ENCODE measurements at regions not wholly inside any gene's neighbourhood (a gene's known extent, or its start where the extent isn't known, plus 50 kb on each side); places are given as distances from the start of the nearest gene placed in this dataset.

DNA sequence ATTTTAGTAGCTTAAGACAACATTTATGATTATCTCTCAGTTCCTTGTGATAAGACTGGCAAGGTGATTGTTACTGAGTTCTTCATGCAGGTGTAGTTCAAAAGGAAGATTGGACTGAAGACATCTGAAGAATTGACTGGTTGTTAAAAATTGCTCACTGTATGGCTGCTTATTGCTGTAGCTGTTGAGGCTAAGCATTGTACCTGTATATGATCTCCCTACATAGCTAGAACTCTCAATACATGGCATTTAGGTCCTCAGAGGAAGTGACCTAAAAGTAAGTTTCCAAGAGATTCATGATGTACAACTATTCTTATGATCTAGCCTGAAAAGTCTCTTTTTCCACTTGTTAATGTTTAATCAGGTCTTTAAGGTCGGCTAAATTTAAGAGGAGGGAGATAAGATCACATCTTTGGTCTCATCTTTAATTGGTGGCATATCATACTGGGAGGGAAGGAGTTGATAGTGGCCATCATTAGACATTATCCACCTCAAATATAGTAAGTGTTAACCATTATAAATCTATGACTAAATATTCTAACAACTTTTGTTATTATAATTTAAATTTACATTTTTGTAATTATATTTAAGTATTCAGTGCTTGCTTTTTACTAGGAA, 401.2 kb upstream of the EPHA7 start:
- TF ChIP-seq, protein P1, sequence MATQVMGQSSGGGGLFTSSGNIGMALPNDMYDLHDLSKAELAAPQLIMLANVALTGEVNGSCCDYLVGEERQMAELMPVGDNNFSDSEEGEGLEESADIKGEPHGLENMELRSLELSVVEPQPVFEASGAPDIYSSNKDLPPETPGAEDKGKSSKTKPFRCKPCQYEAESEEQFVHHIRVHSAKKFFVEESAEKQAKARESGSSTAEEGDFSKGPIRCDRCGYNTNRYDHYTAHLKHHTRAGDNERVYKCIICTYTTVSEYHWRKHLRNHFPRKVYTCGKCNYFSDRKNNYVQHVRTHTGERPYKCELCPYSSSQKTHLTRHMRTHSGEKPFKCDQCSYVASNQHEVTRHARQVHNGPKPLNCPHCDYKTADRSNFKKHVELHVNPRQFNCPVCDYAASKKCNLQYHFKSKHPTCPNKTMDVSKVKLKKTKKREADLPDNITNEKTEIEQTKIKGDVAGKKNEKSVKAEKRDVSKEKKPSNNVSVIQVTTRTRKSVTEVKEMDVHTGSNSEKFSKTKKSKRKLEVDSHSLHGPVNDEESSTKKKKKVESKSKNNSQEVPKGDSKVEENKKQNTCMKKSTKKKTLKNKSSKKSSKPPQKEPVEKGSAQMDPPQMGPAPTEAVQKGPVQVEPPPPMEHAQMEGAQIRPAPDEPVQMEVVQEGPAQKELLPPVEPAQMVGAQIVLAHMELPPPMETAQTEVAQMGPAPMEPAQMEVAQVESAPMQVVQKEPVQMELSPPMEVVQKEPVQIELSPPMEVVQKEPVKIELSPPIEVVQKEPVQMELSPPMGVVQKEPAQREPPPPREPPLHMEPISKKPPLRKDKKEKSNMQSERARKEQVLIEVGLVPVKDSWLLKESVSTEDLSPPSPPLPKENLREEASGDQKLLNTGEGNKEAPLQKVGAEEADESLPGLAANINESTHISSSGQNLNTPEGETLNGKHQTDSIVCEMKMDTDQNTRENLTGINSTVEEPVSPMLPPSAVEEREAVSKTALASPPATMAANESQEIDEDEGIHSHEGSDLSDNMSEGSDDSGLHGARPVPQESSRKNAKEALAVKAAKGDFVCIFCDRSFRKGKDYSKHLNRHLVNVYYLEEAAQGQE (IDR thresholded peaks at IDR 0.05; ENCODE audit: insufficient read depth in 1 of 2, low read depth in 2 of 2, low read length in 2 of 2) = no peak

DNA sequence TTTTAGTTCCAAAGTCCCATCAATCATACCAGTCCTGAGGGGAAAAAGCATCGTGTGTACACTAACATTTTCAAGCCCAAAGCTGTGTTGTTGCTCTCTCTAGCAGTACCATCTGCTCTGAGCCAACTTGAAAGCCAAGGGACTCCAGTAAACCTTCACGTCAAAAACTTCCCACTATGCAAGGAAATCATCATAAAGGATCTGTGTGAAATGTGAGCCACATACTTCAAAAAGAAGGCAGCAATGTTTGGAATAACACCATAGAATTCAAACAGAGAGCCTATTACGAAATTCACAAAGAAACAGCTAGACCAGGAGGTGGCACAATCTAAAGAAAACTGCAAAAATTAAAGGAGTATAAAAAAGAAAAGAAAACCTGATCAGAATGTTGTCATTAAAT, 399.8 kb upstream of the EPHA7 start:
- TF ChIP-seq, protein P1 (IDR thresholded peaks at IDR 0.05; ENCODE audit: insufficient read depth in 1 of 2, low read depth in 2 of 2, low read length in 2 of 2) = no peak
- TF ChIP-seq SIN3A (IDR thresholded peaks at IDR 0.05; ENCODE audit: borderline replicate concordance, insufficient read depth, low read length) (no peak), POLR2AphosphoS5 (IDR thresholded peaks at IDR 0.05; ENCODE audit: low read depth, low read length) (no peak), FOXP2 (optimal IDR thresholded peaks at IDR 0.05; ENCODE audit: borderline replicate concordance, extremely low read depth, extremely low read length, insufficient read depth) (no peak), TAF1 (IDR thresholded peaks at IDR 0.05; ENCODE audit: borderline replicate concordance, insufficient read depth, low read length) (no peak)

GRCh38 chr6:93817937-93818336, 398.6 kb upstream of the EPHA7 start:
- no peak for TF ChIP-seq TAF1 (IDR thresholded peaks at IDR 0.05; ENCODE audit: borderline replicate concordance, insufficient read depth, low read length)
- TF ChIP-seq SIN3A (IDR thresholded peaks at IDR 0.05; ENCODE audit: borderline replicate concordance, insufficient read depth, low read length) = no peak
- no peak for TF ChIP-seq POLR2AphosphoS5 (IDR thresholded peaks at IDR 0.05; ENCODE audit: low read depth, low read length)
- no peak for TF ChIP-seq FOXP2 (optimal IDR thresholded peaks at IDR 0.05; ENCODE audit: borderline replicate concordance, extremely low read depth, extremely low read length, insufficient read depth)
- TF ChIP-seq, protein P1 (IDR thresholded peaks at IDR 0.05; ENCODE audit: insufficient read depth in 1 of 2, low read depth in 2 of 2, low read length in 2 of 2) = no peak

GRCh38 chr6:93806409-93807270, 387.3 kb upstream of the EPHA7 start:
- TF ChIP-seq FOXP2 (optimal IDR thresholded peaks at IDR 0.05; ENCODE audit: borderline replicate concordance, extremely low read depth, extremely low read length, insufficient read depth) = no peak
- no peak for TF ChIP-seq POLR2AphosphoS5 (IDR thresholded peaks at IDR 0.05; ENCODE audit: low read depth, low read length)
- no peak for TF ChIP-seq SIN3A (IDR thresholded peaks at IDR 0.05; ENCODE audit: borderline replicate concordance, insufficient read depth, low read length)
- TF ChIP-seq, protein P1 (IDR thresholded peaks at IDR 0.05; ENCODE audit: insufficient read depth in 1 of 2, low read depth in 2 of 2, low read length in 2 of 2) = no peak
- TF ChIP-seq TAF1 (IDR thresholded peaks at IDR 0.05; ENCODE audit: borderline replicate concordance, insufficient read depth, low read length) = no peak

All from PFSK-1 (cell line).